ENCODE measurements at regions not wholly inside any gene's neighbourhood (a gene's known extent, or its start where the extent isn't known, plus 50 kb on each side); places are given as distances from the start of the nearest gene placed in this dataset.

- Histone ChIP-seq H3K4me1 (no peaks in the 10 kb centered on the region), H3K36me3 (no peaks in the 10 kb centered on the region), H3K27me3 (no peaks in the 10 kb centered on the region), H3K9me3 (no peaks in the 10 kb centered on the region), H3K4me3 (ENCODE audit: low read depth, low read length) (no peak overlapping the region)
- DNase-seq: no peak
- TF ChIP-seq CTCF (IDR thresholded peaks at IDR 0.05; ENCODE audit: low read depth, low read length): no peak
These were observed 1243.2 kb downstream of the SORCS1 start for GRCh38 chr10:105921348-105921747.

DNA sequence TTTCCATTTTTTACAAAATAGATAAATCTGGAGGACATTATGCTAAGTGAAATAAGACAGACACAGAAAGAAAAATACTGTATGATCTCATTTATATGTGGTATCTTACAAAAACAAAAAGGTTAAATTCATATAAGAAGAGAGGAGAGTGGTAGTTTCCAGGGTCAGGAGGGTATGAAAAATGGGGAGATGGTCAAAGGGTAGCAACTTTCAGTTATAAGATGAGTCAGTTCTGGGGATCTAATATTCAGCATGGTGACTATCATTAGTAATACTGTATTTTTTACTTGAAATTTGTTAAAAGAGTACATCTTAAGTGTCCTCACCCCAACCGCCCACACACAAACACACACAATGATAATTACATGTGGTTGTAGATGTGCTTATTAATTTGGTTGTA is 1250.1 kb downstream of the SORCS1 start:
- no peak for DNase-seq
- Histone ChIP-seq H3K9me3 (no peaks in the 10 kb centered on the region), H3K4me1 (no peaks in the 10 kb centered on the region), H3K27me3 (no peaks in the 10 kb centered on the region), H3K36me3 (no peaks in the 10 kb centered on the region), H3K4me3 (ENCODE audit: low read depth, low read length) (no peak overlapping the region)
- TF ChIP-seq CTCF (IDR thresholded peaks at IDR 0.05; ENCODE audit: low read depth, low read length): no peak

DNA sequence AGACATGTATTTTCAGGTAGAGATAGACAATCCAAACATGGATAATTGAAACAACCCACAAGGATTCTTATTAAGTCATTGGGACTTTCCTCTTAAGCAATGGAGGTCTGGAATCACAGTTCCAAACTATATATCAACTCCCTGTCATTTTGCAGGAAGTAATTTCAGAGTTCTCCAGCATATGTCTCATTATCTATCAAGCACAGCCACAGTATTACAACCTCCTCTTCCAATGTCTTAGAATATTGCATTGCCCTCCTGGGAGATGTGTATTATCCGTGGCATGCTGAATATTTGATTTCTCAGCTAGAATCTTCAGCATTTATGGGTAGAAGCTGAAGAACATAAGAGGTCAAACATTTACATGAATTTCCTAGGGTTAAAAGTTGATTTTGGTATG is 1255.8 kb downstream of the SORCS1 start:
- Histone ChIP-seq H3K4me3 (ENCODE audit: low read depth, low read length) (no peak overlapping the region), H3K27me3 (no peaks in the 10 kb centered on the region), H3K9me3 (no peaks in the 10 kb centered on the region), H3K36me3 (no peaks in the 10 kb centered on the region), H3K4me1 (no peaks in the 10 kb centered on the region)
- TF ChIP-seq CTCF (IDR thresholded peaks at IDR 0.05; ENCODE audit: low read depth, low read length): no peak
- no peak for DNase-seq

- TF ChIP-seq CTCF (IDR thresholded peaks at IDR 0.05; ENCODE audit: low read depth, low read length): no peak
These were observed 1244.4 kb downstream of the SORCS3 start for GRCh38 chr10:105885495-105885894.

GRCh38 chr10:105879401-105879800 is 1238.3 kb downstream of the SORCS3 start:
- no peak overlapping the region for H3K4me3 ChIP-seq (ENCODE audit: low read depth, low read length)
- H3K4me1 ChIP-seq: no peaks in the 10 kb centered on the region
- H3K9me3 ChIP-seq: no peaks in the 10 kb centered on the region
- TF ChIP-seq CTCF (IDR thresholded peaks at IDR 0.05; ENCODE audit: low read depth, low read length): no peak
- H3K36me3 ChIP-seq: no peaks in the 10 kb centered on the region
- H3K27me3 ChIP-seq: no peaks in the 10 kb centered on the region
- DNase-seq: no peak

More at GRCh38 chr10:105885495-105885894, 1244.4 kb downstream of the SORCS3 start:
- H3K4me1 ChIP-seq: no peaks in the 10 kb centered on the region
- H3K9me3 ChIP-seq: no peaks in the 10 kb centered on the region
- H3K4me3 ChIP-seq (ENCODE audit: low read depth, low read length): no peak overlapping the region
- no peak for DNase-seq
- no peaks in the 10 kb centered on the region for H3K36me3 ChIP-seq
- no peaks in the 10 kb centered on the region for H3K27me3 ChIP-seq

DNA sequence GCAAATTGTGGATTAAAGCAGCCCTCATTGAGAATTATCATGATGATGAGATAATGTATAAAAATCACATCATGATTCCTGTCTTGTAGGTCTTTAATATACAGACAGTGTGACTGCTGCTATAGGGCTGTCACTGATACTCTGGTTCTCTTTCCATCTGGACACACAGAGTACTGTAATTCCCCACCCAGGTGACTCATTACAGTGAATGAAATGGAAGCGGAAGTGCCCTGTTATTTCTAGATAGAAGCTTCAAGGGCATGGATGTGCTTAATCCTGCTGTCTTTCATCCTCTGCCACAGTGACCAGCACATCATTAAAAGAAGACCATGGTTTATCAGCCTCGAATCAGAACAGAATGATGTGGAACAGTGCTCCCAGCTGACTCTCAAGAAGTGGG is 1234.0 kb downstream of the SORCS3 start:
- Histone ChIP-seq H3K36me3 (no peaks in the 10 kb centered on the region), H3K27me3 (no peaks in the 10 kb centered on the region), H3K4me1 (no peaks in the 10 kb centered on the region), H3K9me3 (no peaks in the 10 kb centered on the region), H3K4me3 (ENCODE audit: low read depth, low read length) (no peak overlapping the region)
- DNase-seq: no peak
- TF ChIP-seq CTCF (IDR thresholded peaks at IDR 0.05; ENCODE audit: low read depth, low read length): no peak

All from BE2C (cell line).